Gastrocnemius medialis (tissue), 4 donors: ENCODE measurements at regions not wholly inside any gene's neighbourhood (a gene's known extent, or its start where the extent isn't known, plus 50 kb on each side); places are given as distances from the start of the nearest gene placed in this dataset.

Source experiments
- CTCF ChIP-seq, 5 experiments: fragments of 450-650 bp in 3 of 5; fragments of 200-600 bp in 2 of 5; sonication (generic) in 2 of 5; IDR thresholded peaks in 4 of 5; conservative IDR thresholded peaks in 1 of 5; 1 replicate in 4 of 5; 2 replicates in 1 of 5; pipeline ENCODE4 v1.5.1; 2016 to 2019; ENCODE audit warnings: antibody characterized with exemption in 5 of 5, mild to moderate bottlenecking in 3 of 5, moderate library complexity in 3 of 5
- POLR2A ChIP-seq, 2 donors: fragments of 450-650 bp; IDR thresholded peaks; one replicate each; pipeline ENCODE4 v1.6.1; 2017; ENCODE audit warnings: antibody characterized with exemption in 2 of 2, mild to moderate bottlenecking in 2 of 2, moderate library complexity in 2 of 2

DNA sequence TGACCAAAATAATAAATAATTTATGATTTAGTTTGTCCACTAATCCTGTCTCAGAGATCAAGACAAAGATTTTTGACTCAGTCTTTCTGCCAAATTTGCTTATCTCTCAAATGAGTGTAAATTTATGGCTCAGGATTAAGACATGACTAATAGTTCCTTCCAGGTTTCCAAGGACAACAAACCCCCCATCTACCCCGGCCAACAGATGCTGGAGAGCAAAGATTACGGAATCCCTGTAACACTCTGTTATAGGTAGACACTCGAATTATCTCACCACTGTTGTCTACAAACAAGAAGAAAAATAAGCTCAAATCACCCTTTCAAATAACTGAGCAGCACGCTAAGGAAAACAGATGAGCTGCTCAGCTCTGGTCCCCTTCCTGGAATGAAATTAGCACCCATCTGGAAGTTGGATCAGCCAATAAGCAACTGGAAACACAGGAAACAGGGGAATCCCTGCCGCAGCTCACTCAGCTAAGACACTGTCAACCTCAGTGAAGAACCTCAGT is 56.8 kb upstream of the SVIL start:
- TF ChIP-seq CTCF (IDR thresholded peaks at IDR 0.05 in 4 of 5, conservative IDR thresholded peaks at IDR 0.05 in 1 of 5) (no peak), POLR2A (IDR thresholded peaks at IDR 0.05) (no peak)
